ENCODE measurements at regions not wholly inside any gene's neighbourhood (a gene's known extent, or its start where the extent isn't known, plus 50 kb on each side); places are given as distances from the start of the nearest gene placed in this dataset.

- no peak for DNase-seq (ENCODE audit: low read depth)
Observed at GRCh38 chr20:40223810-40224209, 465.2 kb downstream of the MAFB start.

- DNase-seq (ENCODE audit: low read depth) = no peak
Observed at GRCh38 chr20:40218971-40219370, 470.1 kb downstream of the MAFB start.

DNA sequence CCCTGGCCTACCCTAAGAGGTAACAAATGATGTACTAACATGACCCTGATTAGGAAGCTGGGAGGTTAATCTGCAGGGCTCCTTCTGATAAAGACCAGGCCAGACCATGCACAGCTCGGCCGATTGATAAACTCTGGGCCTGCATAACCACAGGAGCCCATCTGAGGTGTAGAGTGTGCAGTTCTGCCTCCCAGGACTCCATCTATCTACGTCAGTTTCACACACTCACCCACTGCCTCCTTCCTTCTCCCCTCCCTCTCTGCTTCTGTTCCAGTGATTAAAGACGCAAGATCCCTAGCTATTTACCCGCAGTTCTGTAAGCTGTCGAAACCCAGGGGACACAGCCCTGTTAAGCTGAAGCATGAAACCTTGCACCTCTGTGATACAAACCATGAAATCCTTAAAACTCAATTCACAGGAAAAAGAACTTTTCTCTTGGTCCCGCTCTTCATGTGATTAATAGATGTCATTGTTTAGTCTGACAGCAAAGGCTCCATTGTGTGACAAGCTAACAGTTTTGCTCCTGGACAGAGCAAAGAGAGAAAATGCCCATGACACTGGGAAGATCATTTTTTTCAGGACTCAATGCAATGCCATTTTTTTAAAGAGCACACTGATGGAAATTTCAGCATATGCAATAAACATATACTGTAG lies 470.6 kb downstream of the MAFB start:
- no peak for DNase-seq (ENCODE audit: low read depth)

DNA sequence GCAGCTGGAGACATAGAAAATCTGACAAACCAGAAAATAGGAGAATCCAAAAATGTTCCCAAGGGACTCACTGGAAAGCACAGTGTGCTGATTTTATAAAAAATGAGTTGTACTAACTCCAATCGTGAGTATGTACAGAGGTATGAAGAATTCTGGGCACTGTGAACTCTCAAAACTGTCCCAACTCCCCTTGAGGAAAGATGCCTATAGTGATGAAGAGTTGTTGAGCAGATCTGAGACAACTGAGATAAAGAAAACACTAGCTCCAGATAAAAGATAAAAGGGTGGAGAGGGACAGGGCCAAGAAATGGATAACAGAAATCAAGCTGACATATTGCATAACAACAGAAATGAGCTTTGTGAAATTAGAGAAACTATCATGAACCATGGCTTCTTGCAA lies 481.4 kb downstream of the MAFB start:
- no peak for DNase-seq (ENCODE audit: low read depth)

- DNase-seq (ENCODE audit: low read depth) = no peak
Observed at GRCh38 chr20:40205971-40206370, 483.1 kb downstream of the MAFB start.

DNA sequence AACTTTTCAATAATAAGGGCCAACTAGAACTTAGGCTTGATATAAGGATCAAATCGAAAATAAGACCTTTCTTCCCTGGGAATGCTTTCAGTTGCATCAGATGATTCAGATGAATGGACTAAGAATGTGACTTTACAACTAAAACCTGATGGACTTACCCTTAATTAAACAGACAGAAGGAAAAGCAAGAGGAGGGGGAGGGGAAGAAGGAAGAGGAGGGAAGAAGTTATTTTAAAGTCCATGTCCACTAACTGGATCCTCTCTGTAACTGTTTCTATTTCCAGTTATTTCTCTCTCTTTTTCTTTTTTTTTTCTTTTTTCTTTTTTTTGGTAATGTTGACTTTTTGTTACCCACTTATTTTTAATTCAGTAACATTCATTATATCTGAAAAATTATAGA lies 486.0 kb downstream of the MAFB start:
- DNase-seq (ENCODE audit: low read depth) = no peak

DNA sequence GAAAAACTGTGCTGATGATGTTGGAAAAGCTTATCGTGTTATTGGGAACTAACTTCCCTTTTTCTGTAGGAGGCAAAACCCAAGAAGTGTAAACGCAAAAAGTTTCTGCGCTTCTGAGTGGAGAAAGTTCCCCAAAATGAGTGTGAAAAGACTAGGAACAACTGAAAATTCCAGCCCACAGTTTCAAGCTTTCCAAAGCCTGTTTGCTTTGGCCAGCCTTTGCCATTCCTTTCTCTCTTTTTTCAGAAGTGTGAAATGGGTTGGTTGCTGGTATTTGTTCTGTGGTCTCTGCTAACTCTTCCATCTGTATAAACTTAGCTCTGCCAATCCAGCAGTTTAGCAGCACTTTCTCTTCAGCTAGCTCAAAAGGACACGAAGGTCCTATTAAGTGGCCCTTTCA lies 491.3 kb downstream of the MAFB start:
- no peak for DNase-seq (ENCODE audit: low read depth)

GRCh38 chr20:40196846-40197436 lies 492.1 kb downstream of the MAFB start:
- no peak for DNase-seq (ENCODE audit: low read depth)

- DNase-seq (ENCODE audit: low read depth) = no peak
Observed at GRCh38 chr20:40195742-40196141, 493.3 kb downstream of the MAFB start.

DNA sequence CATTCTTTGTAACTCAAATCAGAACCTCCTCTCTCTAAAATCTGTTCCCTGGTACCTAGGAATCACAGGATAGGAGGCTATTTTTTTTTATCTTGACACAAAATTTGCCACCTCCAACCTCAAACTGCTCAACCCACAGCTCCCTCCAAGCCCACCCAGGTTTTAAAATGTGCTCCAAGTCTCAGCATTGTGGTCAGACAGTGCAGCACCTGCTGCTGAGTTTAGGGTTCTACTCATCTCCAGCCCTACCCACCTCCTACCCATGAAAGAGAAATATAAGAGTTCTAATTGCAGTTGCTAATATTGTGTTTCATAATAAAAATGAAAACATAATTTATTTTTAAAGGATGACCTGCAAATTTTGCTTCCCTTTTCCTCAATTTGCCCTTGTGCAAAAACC lies 496.5 kb downstream of the MAFB start:
- no peak for DNase-seq (ENCODE audit: low read depth)

GRCh38 chr20:40192081-40192480 lies 497.0 kb downstream of the MAFB start:
- DNase-seq (ENCODE audit: low read depth) = no peak

- DNase-seq (ENCODE audit: low read depth) = no peak
Observed at GRCh38 chr20:40191573-40191972, 497.5 kb downstream of the MAFB start.

GRCh38 chr20:40189621-40190020 lies 499.4 kb downstream of the MAFB start:
- no peak for DNase-seq (ENCODE audit: low read depth)

DNA sequence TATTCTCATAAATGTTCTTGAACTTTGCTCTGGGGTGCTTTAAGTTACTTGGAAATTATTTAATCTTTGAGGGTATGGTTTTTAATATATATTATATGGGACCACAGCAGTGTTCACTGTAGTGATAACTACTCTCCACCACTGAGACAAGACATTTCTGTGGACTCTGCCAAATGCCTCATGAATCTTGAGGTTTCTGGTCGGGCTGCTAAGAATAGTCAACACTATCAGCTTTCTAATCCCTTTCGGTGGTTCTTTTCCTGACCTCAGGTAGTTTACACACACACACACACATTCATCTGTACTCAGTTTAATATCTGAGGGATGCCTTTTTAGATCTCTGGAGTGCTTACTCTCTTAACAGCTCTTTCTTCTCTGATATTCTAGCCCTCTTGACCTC lies 500.7 kb downstream of the MAFB start:
- no peak for DNase-seq (ENCODE audit: low read depth)

DNA sequence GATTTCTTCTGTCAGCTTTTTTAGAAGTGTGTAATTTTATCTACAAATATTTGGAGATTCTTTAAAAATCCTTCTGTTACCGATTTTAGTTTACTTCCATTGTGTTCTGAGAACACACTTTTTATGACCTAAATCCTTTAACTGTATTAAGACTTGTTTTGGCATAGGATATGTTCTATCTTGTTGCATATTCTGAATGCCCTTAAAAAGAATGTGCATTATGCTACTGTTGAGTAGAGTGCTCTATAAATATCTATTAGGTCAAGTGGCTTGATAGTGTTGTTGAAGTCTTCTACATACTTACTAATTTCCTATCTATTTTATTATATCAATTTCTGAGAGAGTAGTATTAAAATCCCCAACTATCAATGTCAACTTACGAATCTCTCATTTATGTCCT lies 502.2 kb downstream of the MAFB start:
- no peak for DNase-seq (ENCODE audit: low read depth)

- no peak for DNase-seq (ENCODE audit: low read depth)
Observed at GRCh38 chr20:40181676-40182075, 507.4 kb downstream of the MAFB start.

DNA sequence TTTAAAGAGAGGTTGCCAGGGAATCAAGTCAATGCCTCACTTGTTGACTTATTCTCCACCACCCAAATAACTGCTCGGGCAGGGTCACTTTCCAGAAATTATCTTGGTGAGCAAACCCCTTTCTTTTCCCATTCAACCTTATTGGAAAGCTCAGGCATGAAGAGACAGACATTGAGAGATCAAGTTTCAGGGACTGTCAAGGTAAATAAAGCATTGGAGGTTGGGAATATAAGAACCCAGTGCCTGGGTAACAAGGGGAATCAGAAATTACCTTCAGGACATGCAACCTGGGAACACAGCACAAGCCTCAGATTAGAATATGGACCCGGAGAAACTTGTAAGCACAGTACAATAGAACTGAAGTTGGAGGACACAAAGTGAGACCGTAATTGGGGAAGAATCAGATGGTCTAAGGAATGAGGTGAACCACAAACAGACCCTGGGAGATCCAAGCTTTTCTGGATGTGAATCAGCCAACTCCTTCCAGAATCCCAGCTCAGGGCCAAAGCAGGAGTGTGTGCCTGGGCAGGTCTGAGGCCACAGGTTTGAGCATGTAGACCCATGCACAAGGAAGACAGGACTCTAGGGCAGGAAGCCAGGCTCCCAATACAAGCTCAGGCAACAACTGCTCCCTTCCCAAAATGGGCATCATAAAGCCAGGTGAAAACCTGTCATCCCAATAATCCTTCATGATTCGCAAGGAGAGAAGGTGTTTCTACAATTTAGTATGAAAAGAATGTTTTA lies 512.8 kb downstream of the MAFB start:
- no peak for DNase-seq (ENCODE audit: low read depth)

GRCh38 chr20:40175296-40175695 lies 513.7 kb downstream of the MAFB start:
- DNase-seq (ENCODE audit: low read depth) = no peak

GRCh38 chr20:40173872-40174271 lies 515.2 kb downstream of the MAFB start:
- no peak for DNase-seq (ENCODE audit: low read depth)

DNA sequence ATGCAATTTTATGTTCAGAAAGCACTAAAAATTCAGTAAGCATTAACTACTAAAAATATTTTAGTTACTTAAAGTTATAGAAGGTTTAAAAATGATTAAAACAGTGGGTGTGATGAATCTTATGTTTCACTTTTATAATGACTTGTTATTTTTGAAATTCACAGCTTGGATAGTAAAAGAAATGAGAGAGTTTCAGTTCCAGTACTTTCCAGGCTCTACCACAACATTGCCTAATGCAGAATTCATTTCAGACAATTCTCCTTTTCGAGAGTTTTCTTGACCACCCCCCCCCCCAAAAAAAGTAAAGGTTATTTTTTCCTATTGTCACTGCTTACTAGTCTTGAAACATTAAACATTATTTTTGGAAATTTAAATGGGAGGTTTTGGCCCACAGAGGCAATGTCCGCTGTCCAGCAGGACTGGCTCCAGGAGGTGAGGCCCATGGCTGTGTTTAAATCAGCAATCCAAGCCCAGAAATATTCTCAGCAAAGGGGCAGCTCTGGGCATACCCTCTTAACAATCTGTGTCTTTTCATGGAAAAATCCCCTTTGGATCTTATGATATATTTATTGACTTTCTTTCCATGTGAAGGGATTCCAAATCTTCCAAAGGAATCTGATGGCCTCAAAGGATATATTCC lies 519.9 kb downstream of the MAFB start:
- DNase-seq (ENCODE audit: low read depth) = no peak

DNA sequence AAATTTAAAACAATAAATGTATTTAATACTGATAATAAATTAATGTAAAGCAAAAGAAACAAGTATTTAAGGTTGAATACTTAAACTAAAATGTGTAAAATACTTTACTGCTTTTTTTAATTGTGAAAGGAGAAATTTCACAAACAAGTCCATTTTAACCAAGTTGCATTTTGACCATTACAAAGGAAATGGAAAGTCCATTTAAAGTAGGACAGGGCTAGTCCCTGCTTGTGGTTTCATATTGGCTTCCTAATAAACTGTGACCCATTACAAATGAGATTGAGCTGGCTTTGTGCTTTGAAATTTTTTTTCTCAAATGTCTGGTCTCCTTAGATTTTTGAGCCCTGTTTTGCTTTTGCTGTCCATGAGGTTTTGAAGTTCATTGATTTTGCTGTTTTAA lies 527.6 kb downstream of the MAFB start:
- no peak for DNase-seq (ENCODE audit: low read depth)

DNA sequence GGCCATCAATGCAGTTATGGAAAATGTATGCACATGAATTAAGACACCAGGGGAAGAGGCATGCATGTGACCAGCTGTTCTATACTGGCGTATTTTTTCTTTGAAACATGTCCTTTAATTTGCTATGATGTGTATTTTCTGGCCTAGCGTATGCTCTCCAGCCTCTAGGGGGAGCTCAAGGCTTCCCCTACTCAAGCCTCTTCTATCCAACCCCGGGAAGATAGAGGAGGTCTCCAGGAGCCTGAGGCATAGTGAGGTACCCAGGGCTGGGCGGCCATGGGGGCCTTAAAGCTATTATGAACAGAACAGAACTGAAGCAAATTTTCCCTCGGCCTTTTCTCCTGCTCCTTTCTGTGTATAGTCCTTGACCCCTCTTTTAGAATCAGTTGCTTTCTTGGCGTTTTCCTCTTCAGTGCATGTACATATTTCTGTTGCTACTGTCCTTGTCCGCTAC lies 528.9 kb downstream of the MAFB start:
- peak; percentile 18 for DNase-seq (ENCODE audit: low read depth)

- no peak for DNase-seq (ENCODE audit: low read depth)
Observed at GRCh38 chr20:40159276-40159675, 529.8 kb downstream of the MAFB start.

All from GM04504 (cell line).